HG03095 (cell line): ENCODE measurements at regions not wholly inside any gene's neighbourhood (a gene's known extent, or its start where the extent isn't known, plus 50 kb on each side); places are given as distances from the start of the nearest gene placed in this dataset.

Experiments
- ATAC-seq: cut with Tn5 transposase; IDR thresholded peaks from one replicate; pipeline ENCODE4 v1.9.1; 2021; ENCODE audit warnings: moderate library complexity; ENCODE audit not compliant: unreplicated experiment

DNA sequence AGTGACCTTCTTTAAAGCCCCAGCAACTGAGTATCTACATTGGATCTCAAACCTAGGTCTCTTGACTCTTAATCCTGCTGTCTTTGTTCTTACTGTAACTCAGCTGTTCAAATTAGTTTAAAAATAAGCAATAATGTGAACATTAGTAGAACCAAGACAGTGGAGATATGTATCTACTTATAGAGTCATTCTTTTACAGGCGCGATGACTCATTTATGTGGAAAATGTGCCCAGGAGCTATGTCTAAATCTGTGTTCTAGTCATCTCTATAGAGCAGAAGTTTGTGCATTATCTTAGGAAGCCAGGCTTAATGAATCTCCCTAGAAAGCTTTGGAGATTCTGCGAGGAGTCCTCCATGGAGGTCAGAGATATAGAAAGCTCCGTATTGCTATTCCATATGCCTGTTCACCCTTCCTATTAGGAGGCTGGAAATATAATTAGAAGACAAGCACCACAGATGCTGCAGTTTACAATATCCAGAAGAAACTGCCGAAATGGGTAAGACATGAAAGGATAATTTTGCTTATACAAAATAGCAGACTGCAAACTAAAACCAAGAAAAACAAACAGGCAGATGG is 211.6 kb downstream of the TRIB2 start:
- ATAC-seq: no peak

DNA sequence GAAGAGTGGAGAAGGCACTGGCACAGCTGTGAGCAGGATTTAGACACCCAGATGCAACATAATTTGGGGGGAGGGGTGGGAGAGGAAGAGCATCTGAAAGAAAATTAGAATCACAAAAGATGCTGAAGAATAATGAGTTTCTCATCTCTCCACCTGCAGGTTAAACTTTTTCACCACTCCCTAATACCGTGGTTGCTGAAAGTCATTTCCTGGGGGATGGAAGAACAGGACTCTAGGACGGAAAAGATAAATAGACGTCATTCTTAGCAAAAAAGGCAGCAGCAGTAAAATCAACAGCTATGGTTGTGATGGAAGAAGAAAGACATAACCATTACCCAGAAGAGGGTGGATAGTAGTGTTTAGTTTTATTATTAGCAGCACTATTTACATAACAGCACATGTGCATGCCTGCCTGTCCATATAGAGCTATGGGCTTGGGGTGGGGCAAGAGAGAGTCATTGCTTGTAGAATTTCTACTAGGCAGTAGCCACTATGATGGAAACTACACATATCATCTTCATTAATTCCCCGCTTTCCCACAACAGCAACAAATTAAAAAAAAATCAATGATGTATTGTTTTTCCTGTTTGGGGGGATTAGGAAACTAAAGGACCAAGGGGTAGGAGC is 212.2 kb downstream of the TRIB2 start:
- ATAC-seq: no peak

DNA sequence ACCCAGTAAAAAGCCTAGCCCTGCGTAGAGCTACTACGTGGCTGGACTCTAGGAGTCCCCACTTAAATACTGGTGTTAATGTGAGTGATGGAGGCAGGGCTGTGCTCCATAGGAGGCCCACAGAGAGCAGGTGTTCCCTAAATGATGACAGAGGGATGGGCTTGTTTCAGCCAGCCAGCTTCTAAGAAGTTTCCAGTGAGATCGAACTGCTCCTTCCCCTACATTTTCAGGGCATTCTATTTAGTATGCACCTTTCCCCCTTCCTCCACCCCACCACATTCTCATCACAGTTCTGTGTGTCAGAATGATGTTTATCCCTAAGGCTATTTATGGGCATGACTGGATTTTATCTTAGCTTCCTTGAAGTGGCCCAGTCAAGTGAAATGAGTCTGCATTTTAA is 213.0 kb downstream of the TRIB2 start:
- no peak for ATAC-seq

DNA sequence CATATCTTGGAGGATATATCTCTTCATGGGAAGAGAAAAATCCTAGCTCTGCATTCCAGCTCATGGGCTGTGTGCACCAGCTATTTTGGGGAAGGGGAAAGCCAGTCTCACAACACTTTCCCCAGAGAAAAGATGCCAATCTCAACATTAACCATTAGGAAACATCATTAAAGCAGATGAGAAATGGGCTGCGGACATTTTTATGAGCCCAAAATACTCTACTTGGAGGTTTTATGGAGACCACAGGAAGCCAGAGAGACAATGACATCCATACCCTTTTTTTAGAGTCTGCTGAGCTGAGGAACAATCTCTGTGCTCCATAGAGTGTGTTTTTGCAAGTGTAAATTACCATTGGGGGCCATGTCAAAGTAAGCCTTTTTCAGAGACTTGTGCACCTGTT is 213.7 kb downstream of the TRIB2 start:
- ATAC-seq: no peak

DNA sequence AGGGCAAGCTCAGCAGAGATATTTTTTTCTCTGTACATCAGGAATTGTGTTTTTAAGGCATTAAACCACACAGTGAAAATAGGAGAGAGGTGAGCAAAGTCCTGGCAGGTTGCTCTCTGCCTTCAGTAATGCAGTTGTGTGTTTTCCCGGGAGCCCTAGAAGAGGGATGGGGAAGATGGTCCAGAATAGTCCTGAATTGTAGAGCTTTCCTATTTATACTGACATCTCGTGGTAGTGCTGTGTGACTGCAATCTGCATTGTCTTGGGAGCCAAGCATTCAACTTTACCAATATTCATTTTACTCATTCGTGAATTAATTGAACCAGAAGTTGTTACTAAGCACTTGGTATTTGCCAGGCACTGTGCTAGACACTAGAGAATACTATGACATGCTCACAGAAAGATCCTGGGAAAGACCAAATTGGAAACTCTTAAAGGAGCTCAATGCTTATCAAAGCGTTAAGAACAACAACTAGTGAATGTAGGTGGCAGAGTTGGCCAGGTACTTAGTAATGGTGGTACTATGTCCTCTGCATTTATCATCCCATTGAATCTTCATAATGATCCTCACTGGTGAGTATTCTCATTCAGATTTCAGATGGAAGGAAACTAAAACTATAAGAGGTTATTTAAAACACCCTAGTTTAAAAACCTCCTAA is 214.6 kb downstream of the TRIB2 start:
- ATAC-seq: peak; percentile 65

DNA sequence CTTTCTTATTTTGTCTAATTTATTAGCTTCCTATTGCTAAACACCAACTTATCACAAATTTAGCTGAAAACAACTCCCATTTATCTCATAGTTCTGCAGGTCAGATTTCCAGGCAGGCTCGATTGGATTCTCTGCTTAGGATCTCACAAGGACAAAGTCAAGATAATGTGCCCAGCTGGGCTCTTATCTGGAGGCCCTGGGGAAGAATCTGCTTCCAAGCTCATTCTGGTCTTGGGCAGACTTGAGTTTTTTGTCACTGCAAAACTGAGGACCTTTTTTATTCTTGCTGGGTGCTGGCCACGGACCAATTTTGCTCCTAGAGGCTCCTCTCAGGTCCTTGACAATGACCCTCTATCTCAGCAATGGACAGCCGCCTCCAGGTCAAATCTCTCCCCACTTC is 215.5 kb downstream of the TRIB2 start:
- no peak for ATAC-seq

DNA sequence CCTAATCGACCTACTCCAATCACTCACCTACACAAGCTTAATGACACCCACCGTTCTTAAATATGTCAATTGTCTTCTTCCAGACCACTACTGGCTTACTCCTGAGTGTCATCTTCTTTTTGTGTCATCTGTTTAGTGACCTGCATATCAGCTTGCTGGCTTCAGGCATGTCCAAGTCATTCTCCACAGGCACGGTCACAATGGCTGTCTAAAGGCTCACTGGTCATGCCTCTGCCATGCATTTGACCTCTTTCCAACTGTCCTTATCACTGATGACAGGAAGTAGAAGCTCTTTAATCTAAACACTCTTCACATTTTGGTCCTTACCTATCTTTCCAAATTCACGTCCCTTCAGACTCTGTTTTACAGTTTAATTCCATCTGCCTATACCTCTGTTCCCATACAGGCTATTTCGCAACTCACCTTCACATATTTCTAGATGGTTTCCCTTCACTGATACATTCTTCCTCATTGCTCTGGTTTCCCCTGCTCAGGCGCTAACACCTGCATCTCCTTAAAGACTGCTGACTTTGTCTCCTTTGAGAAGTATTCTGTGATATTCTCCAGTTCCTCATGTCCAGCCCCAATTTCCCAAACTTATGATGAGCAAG is 217.5 kb downstream of the TRIB2 start:
- ATAC-seq: no peak

DNA sequence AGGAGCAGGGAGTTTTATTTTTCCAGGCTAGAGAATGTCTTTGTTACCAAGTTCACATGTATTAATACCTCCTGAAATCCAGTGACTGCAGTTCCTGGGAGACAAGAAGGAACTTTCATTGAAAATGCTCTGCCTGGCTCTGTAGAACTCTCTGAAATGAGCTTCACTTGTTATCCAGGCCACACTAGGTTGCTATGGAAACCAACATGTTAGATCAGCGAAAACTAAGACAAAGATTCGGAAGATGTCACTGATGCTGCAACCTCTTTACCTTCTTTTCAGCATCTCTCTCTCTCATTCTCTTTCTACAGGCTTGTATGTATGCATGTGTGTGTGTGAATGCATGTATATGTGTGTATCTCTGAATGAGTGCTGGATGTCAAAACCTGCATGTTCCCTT is 218.5 kb downstream of the TRIB2 start:
- no peak for ATAC-seq

DNA sequence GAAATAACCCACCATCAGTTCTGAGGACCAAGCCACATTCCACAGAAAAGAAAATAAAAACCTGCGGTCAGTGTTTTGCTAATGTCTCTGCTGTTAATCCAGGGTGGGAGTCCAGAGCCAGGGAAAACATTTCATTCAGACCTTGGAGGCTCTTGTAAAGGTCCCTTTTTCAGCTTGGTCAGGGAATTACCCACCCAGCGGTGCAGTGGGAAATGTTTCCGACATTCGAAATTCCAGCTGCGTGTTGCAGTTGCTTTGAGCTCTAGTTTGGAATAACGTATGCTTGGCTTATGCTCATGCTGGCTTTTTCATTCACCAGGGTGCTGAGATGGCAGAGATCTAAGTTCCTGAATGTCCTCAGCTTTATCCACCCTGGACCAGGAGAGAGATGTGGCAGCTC is 219.1 kb downstream of the TRIB2 start:
- ATAC-seq: no peak

DNA sequence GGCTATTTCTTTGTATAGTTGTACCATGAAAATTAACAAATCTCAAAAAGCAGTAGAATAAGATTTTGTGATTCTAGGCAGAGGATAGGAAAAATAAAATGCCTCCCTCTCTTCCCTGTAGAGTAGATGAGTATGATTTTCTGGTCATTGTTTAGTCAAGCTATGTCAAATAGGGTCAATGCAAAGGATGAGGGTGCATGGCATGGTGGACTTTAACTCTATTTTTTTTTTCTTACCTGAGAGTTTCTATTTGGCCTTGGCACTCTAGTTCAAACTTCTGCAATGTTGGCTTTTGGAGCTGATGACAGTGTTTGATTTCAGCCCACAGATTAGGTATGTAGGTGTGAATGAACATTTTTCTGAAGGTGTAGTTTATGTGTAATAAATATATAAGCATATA is 224.5 kb downstream of the TRIB2 start:
- ATAC-seq: no peak

DNA sequence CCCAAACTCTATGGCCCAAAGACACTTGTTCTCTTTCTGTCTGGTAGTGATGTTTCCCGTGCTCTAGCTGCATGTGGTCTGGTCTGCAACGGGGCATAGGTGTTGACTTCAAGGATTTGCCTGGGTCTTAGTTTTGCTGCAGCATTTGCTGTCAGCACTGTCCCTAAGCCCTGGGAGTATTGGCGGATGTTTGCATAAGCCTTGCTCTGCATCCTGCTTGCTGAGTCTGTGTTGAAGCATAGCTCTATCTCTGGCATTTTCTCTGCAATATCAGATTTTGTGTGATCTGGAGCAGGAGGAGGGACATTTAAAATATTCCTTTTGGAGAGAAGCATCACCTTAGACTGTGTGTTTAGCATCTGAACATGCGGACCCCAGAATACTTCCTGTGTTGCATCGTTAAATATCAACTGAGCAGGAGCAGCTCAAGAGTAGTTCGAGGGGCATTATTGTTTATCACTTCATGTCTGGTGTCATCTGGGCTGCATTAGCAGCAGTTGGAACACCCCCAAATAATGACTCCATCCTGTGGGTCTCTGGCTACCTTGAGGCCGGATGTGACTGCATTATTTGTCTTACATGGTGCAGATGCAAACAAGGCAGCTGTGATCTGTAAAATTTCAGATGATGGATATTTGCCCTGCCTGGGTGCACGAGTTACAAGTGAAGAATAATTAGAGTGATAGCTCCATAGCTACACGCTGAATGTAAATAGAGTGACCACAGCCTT is 231.7 kb downstream of the TRIB2 start:
- ATAC-seq: no peak

DNA sequence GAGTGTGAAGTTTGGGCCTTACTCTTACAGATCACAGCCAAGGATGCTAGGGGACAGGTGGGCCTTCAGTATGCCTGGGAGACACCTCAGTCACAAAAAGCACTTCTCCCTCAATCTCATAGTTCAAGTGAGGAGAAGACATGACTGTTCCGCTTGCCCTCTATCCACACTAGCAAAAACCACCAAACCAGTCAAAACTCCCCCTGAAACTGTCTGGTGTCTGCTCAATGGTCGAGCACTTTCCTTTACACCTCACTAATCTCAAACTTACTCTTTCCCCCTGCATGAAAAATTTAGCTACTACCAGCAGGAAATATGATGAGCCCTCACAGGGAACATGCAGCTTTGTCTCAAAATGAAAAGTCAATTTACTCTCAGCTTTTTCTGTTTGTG is 232.2 kb downstream of the TRIB2 start:
- ATAC-seq: peak; percentile 87

DNA sequence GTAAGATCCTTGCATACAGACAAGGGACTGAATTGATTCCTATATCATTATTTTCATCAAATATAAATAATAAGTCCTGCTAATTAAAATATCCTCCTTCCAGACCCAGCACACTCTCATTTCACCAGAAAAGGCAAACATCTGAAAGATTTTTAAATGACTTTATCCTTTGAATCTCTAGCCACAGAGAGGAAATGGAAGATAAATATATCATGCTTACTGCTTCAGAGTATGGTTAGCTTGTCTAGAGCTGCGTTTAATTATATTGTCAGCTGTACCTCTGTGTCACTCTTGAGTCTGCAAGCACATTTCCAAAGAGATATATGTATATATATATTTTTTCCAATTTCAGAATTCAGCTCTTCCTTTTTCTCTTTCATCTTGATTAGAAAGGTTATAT is 232.7 kb downstream of the TRIB2 start:
- no peak for ATAC-seq

DNA sequence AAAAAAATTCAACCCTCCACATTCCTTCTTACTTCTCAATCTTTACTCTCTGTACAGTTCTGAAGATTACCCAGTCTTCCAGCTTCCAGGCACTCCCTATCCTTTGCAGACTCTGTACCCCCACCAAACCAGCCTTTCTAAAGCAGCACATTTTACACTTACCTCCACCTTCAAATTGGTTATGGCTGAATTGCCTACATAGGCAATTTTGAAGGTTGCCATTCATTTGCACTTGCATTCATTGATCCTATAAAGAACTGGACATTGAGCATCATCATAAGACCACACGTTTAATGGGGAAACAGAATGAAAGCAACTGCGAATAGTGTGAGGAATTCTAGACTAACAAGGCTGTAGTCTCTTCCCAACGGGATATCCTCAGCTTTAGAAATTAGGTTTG is 233.4 kb downstream of the TRIB2 start:
- ATAC-seq: no peak

DNA sequence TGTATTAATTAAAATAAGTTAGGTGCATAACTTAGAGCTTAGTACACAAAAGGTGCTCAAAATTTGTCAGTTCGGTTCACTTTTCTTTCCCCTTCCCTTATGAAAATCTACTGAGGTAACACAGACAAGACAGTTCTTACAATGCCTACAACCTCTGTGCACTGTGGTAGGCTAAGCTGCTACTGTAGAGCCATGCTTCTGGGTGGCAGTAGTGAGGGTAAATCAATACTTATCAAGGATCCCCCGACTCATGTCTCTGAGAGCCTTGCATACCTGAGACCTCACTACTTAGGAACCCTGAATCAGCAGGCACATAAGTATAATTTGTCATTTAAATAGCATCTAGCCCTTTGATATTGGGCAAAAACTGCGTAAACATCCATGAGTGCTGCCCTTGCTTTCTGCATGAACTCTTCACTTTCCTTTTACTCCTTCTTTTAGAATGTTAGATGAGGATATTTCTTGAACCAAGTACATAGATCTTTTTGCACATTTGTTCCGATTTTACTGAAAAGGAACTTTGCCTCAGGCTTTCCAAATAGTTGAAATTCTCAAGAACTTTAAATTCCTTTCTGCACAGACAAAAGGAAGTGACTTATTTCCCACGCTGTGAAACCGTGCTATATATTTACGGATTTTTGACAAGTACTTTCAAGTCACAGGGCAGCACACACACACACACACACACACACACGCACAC is 234.4 kb downstream of the TRIB2 start:
- no peak for ATAC-seq

DNA sequence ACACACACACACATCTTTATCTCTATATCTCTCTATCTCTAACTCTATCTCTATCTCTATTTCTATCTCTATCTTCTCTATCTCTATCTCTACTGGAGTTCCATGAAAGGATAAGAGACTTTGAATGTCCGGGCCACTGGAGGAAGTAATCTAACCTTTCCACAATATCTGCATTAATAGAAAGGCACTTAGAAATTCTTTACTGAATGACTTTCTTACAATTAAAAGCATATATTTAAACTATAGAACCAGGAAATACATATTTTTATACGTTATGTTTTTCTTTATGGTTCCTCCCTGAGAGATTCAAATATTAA is 234.9 kb downstream of the TRIB2 start:
- ATAC-seq: no peak

DNA sequence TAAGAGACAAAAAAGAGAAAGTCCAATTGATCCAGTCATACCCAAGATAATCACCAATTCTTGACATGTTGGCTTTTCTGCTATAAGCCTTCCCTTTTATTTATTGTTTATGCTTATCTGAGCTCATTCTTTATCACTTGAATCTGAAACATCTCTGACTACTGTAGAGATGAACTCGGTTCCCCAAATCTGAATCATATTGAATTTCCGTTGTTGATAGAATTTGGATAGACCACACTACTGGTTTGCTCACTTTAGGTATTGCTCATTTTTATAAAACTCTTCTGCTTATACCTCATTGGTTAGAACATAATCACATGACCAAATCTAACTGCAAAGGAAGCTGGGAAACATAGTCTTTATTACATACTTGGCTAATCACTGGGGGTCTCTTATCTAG is 236.9 kb downstream of the TRIB2 start:
- no peak for ATAC-seq

DNA sequence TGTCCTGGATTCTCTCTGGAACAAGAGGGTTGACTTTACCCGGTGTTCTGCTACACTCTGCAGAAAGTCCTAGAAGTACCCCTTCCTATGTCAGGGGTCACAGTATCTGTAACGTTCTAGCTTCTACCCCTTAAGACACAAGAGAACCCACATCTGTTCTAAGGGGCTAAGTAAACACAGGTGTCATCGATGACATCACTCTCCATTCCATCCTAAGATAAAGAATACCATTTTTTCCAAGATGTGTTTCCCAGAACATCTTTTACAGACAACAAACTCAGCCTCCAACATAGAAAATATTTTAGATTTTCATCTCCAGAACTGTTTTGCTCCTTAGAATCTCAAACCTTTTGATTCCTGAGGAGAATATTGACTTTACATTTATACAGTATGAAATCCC is 239.1 kb downstream of the TRIB2 start:
- ATAC-seq: no peak

DNA sequence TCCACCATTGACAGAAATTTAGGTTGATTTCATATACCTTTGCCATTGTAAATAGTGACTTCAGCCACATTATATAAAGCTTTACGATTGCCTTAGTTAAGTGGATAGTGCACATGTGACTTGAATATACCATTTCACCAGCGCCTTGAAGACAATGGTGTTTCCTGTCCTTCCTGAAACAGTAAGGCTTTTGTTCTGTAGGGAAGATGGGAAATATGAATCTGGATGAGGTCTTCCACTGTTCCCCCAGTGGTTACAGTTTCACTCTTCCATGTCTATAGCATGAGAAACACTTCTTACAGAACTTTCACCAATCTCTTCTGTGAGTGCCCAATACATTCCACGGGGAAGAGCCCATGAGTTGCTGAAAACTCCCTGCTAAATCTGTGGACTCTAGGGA is 240.5 kb downstream of the TRIB2 start:
- ATAC-seq: no peak

DNA sequence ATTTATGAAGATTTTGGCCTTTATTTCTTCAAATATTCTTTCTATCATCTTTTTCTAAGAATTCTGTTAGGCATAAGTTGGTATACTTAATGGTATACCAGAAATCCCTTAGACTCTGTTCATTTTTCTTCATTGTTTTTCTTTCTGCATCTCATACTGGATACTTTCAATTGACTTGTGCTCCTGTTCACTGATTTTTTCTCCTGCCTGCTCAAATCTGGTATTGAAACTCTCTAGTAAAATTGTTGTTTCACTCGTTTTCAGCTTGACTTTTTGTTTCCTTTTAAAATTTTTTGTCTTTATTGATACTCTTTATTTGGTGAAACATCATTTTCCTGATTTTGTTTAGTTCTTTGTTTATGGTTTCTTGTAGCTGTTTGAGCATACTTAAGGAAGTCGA is 243.2 kb downstream of the TRIB2 start:
- ATAC-seq: no peak

DNA sequence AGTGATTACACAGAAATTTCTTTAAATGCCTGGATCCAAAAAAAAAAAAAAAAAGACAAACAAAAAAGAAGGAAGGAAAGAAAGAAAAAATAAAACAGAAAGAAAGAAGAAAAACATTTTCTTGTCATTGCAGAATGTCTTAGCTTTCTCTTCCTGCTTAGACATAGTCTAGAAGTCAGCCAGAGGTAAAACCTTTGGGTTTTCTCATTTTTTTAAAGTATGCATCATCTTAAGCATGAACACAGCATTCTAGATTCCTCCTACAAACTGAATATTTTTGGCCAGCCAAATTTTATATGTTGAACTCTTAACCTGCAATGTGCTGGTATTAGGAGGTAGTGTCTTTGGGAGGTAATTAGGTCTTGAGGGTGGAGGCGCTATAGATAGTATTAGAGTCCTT is 243.9 kb downstream of the TRIB2 start:
- no peak for ATAC-seq
